Prostate gland (tissue), 2 donors: ENCODE measurements at regions not wholly inside any gene's neighbourhood (a gene's known extent, or its start where the extent isn't known, plus 50 kb on each side); places are given as distances from the start of the nearest gene placed in this dataset.

Experiments used
- CTCF ChIP-seq, 4 experiments: fragments of 200-600 bp in 2 of 4; fragments of 450-650 bp in 2 of 4; sonication (generic) in 2 of 4; IDR thresholded peaks; 1 replicate in 3 of 4; 2 replicates in 1 of 4; pipeline ENCODE4 v1.5.1; 2016 to 2019; ENCODE audit warnings: antibody characterized with exemption in 4 of 4, mild to moderate bottlenecking in 2 of 4, moderate library complexity in 2 of 4
- POLR2A ChIP-seq: fragments of 450-650 bp; IDR thresholded peaks from one replicate; pipeline ENCODE4 v1.6.1; 2016; ENCODE audit warnings: antibody characterized with exemption, mild to moderate bottlenecking

GRCh38 chr6:125547381-125547780, 202.1 kb upstream of the HEY2 start:
- TF ChIP-seq POLR2A (no peak), CTCF (IDR thresholded peaks at IDR 0.05) (no peak)
